ENCODE measurements at regions not wholly inside any gene's neighbourhood (a gene's known extent, or its start where the extent isn't known, plus 50 kb on each side); places are given as distances from the start of the nearest gene placed in this dataset.
"Not testable (repeated sequence)": the region's sequence is repeated elsewhere in the genome, so short reads cannot be mapped to it uniquely, and the experiment has no call there.

DNA sequence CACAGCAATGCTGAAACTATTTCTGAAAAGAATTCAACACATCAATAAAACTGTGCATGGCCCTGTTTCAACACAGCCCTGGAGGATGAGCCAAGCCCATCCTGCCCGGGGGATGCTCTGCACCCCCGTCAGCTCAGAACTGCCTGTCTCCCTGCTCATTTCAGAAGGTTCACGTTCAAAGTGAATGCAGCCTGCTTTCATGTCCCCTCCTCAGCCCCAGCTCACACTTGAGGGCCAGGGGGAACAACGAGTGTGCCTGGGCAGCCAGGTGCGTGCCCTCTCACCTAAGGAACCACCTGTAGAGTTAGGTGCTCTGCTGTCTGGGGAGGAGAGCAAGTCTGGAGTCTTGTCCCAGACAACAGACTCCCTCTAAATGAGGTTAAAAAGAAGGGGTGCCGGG, 348.5 kb upstream of the IRX2 start:
- DNase-seq = no peak

DNA sequence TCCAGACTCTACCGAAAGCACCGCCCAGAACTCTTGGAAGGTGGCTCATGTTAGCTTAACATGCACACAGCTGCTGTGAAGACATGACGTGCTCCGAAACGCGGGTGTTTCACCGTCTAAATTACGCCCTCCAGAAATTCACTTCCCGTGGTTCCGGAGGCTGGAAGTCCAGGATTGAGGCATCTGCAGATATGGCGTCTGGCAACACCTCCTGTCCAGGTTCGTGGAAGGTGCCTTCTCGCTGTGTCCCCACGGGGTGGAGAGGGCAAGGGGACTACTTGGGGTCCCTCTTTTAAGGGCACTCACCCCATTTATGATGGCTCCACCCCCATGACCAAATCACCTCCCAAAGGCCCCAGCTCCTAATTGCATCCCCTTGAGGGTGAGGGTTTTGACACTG, 348.0 kb upstream of the IRX2 start:
- no peak for DNase-seq

DNA sequence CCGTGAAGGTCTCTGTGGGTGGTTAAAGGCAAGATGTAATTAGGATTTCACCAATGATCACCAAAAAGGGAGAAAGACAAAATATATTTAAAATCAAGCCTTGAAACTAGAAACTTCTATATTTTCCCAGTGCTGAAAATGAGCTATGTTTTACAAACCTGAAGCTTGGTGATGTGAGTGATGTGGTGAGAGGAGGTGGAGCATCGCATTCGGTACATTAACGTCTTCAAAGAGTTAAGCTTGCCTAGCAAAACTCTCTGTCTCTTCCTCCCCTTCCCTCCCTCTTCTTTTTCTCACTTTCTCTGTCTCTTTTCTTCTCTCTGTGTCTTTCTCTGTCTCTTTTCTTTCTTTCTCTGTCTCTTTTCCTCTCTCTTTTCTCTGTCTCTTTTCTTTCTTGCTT, 347.3 kb upstream of the IRX2 start:
- no peak for DNase-seq

DNA sequence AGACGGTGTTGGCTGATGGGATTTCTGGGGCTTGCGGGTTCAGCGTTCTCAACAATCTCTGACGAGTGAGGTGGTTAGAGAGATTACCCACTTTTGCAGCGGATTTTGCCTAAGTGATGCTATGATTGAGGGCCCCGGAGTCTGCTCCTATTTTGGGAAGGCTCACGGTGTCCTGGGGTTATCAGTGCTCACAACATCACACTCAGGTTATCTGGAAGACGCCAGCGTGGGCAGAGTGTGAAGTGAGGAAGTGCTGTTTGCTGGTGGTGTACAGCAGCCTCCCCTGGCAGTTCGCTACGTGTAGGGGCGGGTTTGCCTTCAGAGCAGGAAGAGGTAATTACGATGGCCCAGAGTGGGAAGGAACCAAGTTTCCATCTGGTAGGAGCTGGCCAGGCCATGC, 341.2 kb upstream of the IRX2 start:
- no peak for DNase-seq

DNA sequence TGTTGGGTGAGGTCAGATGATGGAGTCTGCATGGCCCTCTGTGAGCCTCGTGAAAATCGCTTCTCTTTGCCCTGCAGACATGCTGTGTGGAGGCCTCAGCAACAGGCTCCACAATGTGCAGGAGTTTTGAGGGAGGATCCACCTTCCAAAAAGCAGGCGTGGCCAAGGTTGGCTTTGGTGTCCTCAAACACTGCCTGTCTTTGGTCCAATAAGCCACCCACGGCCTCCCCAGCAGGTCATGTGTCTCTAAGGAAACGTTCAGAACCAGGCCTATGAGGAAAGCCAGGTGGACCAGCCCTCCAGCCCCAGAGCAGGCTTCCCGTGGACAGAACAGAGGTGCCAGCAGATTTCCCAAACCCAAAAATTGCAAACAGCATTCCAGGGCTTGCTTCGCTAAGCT, 340.7 kb upstream of the IRX2 start:
- DNase-seq = no peak

DNA sequence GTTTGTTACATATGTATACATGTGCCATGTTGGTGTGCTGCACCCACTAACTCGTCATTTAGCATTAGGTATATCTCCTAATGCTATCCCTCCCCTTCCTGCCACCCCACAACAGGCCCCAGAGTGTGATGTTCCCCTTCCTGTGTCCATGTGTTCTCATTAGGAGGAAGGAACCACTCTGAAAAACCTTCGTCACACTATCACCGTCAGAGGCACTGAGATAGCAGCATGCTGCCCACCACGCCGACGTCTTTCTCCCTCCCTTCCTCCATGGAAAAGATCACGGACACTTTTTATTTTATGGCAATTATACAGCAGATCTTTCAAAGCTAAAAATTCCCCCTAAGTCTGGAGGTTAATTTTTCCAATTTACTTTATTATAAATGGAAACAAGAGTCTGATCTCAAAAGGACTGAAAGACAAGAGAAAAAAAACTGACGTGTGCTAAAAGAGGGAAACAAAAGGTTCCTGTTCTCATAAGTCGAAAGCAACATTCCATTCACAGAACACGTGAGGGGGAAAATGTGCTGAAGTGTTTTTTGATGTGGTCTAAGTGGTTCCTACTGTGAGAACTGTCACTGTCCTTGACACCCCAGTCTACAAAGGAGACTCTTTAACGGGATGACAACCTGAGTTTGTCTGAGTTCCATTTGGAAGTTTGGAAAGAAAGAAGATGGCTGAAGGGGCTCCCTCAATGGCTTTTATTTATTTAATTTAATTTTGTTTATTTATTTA, 339.7 kb upstream of the IRX2 start:
- no peak for DNase-seq

DNA sequence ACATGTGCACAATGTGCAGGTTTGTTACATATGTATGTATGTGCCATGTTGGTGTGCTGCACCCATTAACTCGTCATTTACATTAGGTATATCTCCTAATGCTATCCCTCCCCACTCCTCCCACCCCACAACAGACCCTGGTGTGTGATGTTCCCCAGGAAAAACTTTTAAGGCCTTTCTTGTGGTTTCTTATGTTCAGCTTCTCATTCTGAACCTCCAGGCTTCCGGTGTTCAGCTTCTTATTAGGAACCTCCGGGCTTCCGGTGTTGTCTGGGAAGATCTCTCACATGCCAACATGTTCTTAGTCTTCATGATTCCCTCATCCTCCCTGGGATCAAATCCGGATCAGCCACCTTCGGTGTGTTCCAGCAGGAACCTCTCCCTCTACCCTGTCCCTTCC, 338.8 kb upstream of the IRX2 start:
- not testable (repeated sequence) for DNase-seq

DNA sequence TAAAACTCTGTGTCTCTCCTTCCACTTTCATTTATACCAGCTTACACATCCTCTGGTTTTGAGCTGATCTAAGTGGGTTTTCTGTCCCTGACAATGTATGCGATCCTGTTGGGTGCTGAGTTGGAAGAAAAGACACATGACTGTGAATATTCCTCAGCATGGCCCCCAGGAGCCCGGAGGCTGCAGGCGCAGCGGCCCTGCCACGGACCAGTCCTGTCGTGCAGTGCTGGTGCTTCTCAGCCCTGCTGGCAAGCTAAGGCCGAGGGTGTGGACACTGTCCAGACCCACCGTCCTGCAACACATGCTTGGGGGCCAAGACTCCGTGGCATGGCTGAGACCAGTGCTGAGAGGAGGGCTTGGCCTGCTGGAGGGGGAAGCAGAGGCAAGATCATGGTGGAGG, 328.9 kb upstream of the IRX2 start:
- no peak for DNase-seq

DNA sequence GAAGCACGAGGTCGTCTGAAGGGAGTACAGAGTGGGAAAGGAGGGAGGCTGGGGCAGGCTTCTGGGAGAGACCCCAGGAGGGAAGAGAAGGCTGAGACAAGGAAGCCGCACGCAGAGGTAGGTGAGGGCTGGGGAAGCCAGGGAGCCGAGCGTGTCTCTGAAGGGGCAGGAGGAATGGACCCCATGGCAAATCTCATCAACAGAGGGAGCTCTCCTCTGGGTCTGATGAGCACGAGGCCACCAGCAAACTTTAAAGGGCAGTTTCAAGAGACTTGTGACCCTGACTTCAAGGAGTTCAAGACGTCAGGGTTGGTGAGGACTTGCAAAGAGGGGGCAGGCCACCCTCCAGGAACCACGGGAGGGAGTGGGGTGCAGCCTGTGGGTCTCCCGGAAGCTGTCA, 326.2 kb upstream of the IRX2 start:
- DNase-seq = no peak

DNA sequence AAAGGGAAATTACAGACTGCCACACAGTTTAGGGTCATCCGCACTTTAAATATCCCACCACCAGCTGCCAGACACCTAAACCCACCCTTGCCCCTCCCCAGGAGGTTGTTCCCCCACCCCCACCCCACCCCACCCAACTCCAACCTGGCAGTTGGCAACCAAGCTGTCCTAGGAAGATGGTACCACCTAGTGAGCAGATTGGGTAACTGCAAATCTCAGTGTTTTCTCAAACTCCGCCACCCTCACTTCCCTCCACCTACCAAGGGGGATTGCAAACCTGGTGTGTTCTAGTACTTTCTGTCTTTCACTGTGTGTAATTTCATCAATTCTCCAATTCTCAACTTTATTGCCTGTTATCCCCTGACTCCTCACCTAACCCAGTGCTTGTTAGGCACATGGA, 323.8 kb upstream of the IRX2 start:
- no peak for DNase-seq

DNA sequence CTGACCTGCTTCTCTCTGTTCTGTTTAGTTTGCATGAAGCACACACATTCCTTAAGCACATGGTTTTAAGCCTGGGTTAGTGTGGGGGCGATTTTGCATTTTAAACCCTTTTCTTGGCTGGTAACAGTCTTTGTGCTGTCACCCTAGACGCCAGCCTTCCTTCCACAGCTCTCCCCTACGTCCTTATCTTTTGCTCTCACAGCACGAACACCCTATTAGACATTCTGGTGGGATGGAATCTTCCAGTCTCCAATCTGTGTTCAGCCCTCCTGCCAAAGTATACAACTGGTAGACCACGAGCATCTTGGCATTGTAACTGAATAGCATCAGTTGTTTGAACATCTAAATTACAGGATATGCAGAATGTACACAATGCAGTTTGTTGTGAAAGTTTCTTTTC, 316.9 kb upstream of the IRX2 start:
- no peak for DNase-seq

DNA sequence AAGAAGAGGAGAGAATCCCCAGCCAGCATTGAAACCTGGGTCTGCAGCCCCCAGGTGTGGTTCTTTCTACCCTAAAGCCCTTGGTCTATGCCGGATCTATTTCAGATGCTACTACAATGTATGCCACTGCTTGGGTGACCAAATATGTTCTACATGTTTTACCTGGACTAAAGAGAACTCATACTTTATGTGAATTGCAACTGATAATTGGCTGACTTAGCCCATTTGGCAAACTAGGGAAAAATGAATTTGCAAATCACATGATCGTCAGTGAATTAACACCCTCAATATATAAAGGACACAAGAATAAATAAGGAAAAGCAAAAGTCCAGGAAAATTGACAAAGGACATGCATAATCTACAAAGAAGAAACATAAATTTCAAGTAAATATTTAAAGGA, 308.8 kb upstream of the IRX2 start:
- DNase-seq = no peak

DNA sequence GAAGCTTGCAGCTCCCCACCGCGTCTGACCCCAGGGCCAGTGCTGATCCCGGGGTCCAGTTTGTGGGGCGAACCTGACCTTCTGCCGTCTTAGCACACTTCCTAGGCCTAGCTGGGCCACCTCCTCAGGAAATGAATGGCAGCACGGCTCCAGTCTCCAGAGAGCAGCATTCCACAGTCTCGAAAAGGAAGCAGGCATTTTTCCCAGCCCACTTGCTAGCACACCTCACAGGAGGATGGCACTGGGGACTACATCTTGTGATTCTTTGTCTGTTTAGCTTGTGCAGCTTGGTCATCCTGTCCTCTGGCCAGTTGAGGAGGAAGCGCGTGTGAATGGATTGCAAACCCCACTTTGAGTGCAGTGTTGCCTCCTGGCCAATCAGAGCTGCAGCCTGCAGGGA, 308.0 kb upstream of the IRX2 start:
- DNase-seq = no peak

DNA sequence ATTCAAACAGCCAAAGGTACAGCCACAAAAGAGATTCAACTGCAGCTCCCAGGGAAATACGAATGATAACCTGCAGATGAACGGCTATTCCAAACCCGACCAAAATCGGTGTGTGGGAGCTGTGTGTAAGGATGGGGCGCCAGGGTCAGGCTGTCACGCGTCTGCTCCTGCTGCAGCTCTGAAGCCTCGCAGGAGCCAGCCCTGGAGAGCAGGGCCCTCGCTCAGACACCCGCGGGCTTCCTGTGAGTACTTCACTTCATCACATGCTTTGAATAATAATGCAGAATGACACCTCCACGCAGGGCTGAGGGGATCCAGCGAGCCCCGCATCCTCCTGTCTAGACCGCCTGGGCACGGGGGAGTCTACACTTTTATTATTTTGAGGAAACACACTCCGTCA, 307.5 kb upstream of the IRX2 start:
- no peak for DNase-seq

DNA sequence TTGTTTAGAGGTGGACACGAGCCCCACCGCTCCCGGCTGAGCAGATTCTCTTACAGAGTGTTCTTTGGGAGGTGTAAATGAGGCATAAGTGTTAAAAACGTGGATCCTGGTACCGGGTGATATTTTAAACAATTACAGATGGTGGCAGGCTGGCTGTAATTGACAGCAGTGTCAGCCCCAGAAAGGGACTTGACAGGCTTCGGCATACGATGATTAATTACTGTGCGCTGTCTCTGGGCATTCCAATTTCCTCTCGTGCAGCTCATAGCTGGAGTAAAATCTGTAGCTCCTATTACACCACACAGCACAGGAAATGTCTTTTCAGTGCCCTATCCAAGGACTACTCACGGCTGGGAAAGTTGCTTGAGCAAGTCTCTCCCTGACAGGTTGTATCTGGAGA, 305.4 kb upstream of the IRX2 start:
- no peak for DNase-seq

DNA sequence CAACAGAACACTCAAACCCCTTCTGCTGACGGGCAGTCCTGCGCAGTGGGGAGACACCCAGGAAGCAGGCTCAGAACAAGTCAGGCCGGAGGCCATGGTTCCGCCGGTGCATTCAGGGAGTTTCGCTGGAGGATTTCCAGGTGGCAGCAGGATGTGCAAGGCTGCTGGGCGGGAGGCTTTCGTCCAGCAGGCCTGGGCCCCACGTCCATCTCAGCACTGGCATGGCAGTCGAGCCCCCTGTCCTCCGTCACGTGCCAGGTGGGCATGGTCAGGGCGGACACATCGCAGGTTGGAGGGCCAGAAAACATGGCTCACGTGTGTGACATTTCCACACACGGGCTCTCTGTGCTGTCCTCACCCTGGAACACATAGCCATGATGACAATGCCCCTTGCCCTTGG, 299.9 kb upstream of the IRX2 start:
- no peak for DNase-seq

DNA sequence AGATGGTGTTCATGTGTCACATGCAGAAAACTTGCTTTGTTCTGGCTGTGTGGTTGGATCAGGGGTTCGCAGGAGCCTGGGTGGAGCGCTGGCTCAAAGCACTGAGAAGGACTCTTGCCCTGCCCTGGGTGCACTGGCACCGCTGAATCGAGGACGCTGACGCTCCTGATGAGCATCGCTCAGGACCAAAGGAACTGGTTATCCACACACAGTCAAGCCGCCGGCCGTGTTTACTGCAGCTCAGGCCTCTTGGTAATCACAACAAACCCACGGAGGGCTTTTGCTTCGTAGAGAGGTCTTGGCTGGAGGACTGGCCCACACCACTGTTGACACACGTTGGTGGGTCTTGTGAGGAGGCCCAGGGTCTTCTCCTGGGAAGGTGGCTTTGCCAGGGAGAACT, 299.4 kb upstream of the IRX2 start:
- DNase-seq = no peak

DNA sequence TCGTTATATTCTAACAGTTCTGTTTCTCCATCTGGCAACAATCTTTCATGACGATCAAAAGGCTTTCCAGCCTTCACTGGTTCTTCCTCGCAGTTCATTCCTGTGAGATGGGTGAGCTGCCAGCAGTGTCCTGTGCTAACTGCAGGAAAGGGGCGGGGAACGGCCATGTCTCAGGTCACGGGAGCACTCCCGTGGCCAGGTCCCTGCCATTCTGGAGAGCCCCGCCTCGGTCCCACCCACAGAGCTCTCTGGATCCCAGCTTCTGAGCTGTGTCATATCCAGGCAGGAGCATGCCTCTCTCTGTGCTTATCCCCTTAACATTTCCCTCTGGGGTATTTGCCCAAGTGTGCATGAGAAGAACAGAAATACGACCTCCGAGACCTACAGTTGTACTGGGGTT, 297.8 kb upstream of the IRX2 start:
- DNase-seq = no peak

DNA sequence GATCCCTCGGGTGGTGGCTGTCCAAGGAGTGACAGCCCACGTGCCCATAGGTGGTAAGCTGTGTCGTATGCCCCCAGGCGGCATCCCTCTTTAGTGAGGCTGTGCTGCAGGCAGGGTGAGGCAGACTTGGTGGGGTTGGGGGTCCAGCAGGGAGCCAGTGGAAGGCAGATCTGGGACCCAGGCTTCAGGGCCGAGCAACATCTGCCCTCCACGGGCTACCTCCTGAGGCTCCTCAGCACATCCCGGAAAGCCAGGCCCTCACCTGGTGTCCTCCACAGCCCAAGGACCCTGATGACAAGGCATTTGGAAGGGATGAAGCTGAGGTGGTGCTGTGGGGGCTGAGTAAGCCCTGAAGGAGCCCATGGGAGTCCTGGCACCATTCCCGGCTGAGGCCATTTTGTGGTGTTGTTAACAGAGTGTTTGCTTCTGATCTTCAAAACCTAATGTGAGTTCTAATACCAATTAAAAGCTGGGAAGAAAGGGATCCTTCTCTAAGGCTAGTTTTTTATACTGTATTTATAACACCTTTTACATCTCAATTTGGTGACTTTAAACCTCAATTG, 295.8 kb upstream of the IRX2 start:
- DNase-seq = no peak

DNA sequence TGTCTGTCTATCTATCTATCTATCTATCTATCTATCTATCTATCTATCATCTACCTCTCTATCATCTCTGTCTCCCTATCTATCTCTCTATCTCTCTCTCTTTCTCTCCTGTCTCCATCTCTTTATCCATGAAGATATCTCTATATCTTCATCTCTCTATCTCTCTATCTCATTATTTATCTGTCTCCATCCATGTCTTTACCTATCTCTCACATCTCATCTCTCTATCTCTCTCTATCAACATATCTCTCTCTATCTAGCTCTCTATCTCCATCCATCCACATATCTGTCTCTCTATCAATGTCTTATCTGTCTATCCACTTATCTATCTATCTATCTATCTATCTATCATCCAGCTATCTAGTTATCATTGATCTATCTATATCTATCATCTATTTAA, 292.1 kb upstream of the IRX2 start:
- DNase-seq = no peak

DNA sequence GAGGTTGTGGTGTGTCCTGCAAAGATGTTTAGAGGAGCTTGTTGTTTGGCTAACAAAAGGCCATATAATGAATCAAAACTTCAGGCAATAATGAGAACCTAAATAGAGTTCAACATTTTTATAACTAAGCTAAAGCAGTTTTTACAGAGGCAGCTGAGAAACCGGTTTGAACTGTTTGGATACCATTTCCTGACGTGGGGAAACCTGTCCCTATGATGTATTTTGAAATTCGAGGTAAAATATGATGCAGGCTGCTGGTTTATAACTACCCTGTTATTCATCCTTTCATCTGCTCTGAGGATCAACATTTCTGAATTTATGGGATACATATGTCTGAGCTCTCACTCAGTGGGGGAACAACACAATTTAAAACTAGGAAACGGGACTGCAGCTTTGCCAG, 289.5 kb upstream of the IRX2 start:
- DNase-seq = no peak

DNA sequence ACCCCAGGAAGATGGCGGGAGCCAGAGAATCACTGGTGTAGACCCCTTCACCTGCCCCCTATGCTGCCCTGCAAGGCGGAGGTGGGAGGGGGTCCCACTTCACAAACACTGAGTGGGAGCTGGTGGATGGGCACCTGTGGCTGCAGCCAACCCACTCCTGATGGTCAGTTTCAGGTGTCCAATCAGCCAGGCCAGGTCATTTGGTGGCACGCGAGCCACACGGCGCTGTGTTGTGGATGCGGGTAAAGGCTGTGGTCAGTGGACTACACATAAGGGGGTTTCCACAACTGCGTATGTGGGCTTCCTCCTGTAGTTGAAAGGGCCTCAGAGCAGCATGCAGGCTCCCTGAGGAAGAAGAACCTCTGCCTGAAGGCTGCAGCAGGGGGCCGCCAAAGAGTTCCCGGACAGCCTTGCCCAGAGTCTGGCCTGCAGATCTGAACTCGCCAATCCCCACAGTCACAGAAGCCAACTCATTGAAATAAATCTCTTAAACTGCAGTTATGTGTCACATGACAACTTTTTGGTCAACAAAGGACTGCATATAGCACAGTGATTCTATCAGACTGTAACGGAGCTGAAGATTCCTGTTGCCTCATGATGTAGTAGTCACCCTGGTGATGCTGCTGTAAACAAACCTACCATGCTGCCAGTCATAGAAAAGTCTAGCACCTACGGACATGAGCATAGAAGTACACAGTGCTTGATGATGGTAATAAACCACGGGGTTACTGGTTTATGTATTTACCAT, 284.7 kb upstream of the IRX2 start:
- no peak for DNase-seq

DNA sequence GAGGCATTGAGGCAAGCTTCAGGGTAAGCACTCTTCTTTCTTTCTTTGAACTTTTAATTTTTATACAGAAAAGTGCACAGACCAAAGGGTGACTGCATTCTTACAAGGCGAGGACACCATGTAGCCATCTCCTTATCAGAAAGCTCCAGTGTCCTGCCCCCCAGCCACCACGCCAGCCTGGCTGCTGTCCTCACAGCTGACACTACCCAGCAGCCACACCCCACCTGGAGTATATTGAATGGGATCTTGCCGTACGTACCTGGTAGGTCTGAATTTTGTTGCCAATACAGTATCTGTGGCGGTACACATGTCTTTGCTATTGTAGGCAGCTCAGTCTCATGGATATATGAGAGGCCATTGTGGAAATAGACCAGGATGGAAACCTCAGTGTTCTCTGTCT, 284.0 kb upstream of the IRX2 start:
- no peak for DNase-seq

DNA sequence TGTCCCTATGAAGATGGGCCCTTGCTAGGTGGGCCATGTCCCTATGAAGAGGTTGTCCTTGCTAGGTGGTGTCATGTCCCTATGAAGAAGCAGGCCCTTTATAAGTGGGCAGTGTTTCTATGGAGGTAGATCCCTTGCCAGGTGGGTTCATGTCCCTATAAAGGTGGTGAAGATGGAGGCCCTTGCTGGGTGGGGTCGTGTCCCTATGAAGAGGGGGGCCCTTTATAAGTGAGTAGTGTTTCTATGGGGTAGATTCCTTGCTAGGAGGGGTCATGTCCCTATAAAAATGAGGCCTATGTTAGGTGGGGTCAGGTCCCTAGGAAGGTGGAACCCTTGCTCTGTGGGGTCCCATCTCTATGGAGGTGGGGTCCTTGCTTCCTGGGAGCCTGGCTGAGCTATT, 283.4 kb upstream of the IRX2 start:
- DNase-seq = no peak

DNA sequence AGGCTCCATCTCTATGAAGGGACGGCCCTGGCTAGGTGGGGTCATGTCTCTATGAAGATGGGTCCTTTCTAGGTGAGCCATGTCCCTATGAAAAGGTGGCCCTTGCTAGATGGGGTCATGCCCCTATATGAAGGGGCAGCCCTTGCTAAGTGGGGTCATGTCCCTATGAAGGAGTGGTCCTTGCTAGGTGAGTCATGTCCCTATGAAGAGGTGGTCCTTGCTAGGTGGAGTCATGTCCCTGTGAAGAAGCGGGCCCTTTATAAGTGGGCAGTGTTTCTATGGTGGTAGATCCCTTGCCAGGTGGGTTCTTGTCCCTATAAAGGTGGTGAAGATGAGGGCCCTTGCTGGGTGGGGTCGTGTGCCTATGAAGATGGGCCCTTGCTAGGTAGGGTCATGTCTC, 283.0 kb upstream of the IRX2 start:
- DNase-seq = no peak

All from hippocampal formation (tissue), 2 donors.